Spinal cord (tissue), 9 donors: ENCODE measurements at regions not wholly inside any gene's neighbourhood (a gene's known extent, or its start where the extent isn't known, plus 50 kb on each side); places are given as distances from the start of the nearest gene placed in this dataset.
A peak's percentile ranks its signal among the peaks of the same experiment; 100 is the strongest.

Experiments
- DNase-seq, 6 donors: peaks; one replicate each; pipeline versions ENCODE4 v3.0.0 to v3.0.0-alpha.2; 2013 to 2015; ENCODE audit warnings: low spot score in 6 of 6, low read depth in 4 of 6
- H3K27ac ChIP-seq: one replicate; pipeline ENCODE4 v1.5.1; 2013; ENCODE audit warnings: low read depth, low read length, control low read depth
- H3K27me3 ChIP-seq: one replicate; pipeline ENCODE4 v1.6.1; 2013; ENCODE audit warnings: low read length; ENCODE audit not compliant: control insufficient read depth, insufficient read depth
- H3K36me3 ChIP-seq: one replicate; pipeline ENCODE4 v1.6.1; 2013; ENCODE audit warnings: low read length; ENCODE audit not compliant: control insufficient read depth, insufficient read depth
- H3K4me1 ChIP-seq: one replicate; pipeline ENCODE4 v1.6.1; 2013; ENCODE audit warnings: low read length; ENCODE audit not compliant: control insufficient read depth, insufficient read depth
- H3K4me3 ChIP-seq: one replicate; pipeline ENCODE4 v1.5.1; 2013; ENCODE audit warnings: low read depth, low read length, control low read depth
- H3K9me3 ChIP-seq: one replicate; pipeline ENCODE4 v1.6.1; 2013; ENCODE audit warnings: low read length; ENCODE audit not compliant: control insufficient read depth, insufficient read depth
- WGBS: methylation state at CpG from one replicate; pipeline ENCODE4 v1.1.5; 2013; ENCODE audit warnings: missing lambda C conversion rate; ENCODE audit not compliant: insufficient coverage; 5-methylcytosine and 5-hydroxymethylcytosine counted together
- donor health status: healthy.

DNA sequence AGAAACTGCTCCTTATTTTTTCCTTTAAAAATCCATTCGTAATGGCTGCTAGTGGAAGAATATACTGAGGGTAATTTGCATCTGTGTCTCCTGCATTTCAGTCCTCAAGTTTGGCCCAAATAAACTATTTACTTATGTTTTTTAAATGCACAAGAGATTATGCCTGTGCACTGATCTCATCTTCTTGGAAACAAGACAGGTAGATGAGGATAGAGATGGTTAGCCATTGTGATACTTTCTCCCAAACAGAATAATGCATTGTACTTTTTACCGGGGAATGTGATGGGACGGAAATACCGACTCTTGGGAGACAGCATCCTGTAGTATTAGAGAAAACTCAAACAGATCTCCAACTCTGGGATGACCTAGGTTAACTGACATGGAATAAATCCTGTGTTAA is 72.5 kb upstream of the DAB2 start:
- no peaks in the 10 kb centered on the region for H3K4me1 ChIP-seq
- no peaks in the 10 kb centered on the region for H3K27me3 ChIP-seq
- DNase-seq, result no peak
- H3K9me3 ChIP-seq, result no peaks in the 10 kb centered on the region
- H3K36me3 ChIP-seq, result no peaks in the 10 kb centered on the region
- WGBS, result no CpG with 5 or more reads among the region's 4 CpGs
- no peak overlapping the region for H3K4me3 ChIP-seq
- H3K27ac ChIP-seq, result no peak overlapping the region

DNA sequence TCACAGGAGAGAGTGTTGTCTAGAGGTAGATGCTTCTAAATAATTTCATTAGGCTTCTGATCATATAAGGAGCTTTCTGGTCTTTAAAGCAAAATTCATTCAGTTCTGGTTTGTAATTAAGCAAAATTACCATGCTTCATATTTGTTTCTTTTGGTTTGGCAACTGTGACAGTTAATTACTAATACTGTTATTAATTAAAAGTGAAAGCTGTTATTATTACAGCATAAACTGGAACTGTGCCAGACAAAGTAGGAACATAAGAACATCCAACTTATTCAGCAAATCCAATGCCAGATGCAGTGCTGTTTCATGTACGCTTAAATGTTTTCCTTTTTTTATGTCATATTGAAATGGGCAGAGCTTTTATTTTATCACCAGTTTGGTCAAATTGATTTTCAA is 70.4 kb upstream of the DAB2 start:
- H3K9me3 ChIP-seq, result no peaks in the 10 kb centered on the region
- no peak for DNase-seq
- H3K27me3 ChIP-seq, result no peaks in the 10 kb centered on the region
- H3K4me1 ChIP-seq, result no peaks in the 10 kb centered on the region
- no peak overlapping the region for H3K27ac ChIP-seq
- H3K4me3 ChIP-seq, result no peak overlapping the region
- WGBS, result no CpG with 5 or more reads among the region's 1 CpG
- no peaks in the 10 kb centered on the region for H3K36me3 ChIP-seq

DNA sequence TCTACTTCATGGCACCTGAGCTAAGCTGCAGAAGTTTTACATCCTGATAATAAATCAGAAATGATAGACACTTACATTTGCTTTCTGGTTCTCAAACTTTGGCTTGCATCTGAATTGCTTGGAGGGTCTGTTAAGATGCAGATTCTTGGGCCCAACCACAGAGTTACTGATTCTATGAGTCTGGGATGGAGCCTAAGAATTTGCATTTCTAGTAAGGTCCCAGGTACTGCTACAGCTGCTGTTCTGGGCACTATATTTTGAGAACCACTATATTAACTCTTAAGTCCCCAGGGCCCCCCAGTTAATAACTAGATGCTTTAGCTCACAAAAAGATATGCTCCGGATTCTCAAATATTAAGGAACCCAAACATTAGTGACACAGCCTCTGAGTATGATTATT is 69.8 kb upstream of the DAB2 start:
- no peaks in the 10 kb centered on the region for H3K27me3 ChIP-seq
- no peaks in the 10 kb centered on the region for H3K9me3 ChIP-seq
- H3K27ac ChIP-seq, result peak overlapping the region; percentile 19
- H3K4me3 ChIP-seq, result no peak overlapping the region
- H3K4me1 ChIP-seq, result no peaks in the 10 kb centered on the region
- WGBS, result no CpG with 5 or more reads among the region's 1 CpG
- DNase-seq, result no peak
- H3K36me3 ChIP-seq, result no peaks in the 10 kb centered on the region

DNA sequence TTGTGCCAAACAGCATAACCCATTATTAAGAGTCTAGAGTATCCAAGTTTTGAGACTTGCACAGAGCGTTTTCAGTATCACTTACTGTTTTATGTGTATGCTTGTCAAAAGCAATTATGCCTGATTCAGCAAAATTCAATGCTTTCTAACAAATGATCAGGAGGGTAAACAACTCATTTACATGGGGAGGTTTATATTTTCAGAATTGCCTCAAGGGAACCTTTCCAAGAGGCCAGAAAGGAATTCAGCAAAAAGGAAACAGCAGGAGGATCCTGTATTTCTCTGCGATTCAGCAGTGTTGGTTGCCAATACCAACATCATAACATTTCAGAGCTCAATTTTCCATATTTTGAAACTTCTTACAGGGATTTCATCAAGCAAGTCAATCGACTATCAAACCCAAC is 69.3 kb upstream of the DAB2 start:
- Histone ChIP-seq H3K27me3 (no peaks in the 10 kb centered on the region), H3K27ac (no peak overlapping the region), H3K36me3 (no peaks in the 10 kb centered on the region), H3K4me1 (no peaks in the 10 kb centered on the region), H3K9me3 (peaks cover 2% of the 10 kb centered on the region), H3K4me3 (no peak overlapping the region)
- peak in 1 of 6 donors; percentile 71 for DNase-seq
- WGBS, result 69% methylated on average over 2 of the region's 3 CpGs

DNA sequence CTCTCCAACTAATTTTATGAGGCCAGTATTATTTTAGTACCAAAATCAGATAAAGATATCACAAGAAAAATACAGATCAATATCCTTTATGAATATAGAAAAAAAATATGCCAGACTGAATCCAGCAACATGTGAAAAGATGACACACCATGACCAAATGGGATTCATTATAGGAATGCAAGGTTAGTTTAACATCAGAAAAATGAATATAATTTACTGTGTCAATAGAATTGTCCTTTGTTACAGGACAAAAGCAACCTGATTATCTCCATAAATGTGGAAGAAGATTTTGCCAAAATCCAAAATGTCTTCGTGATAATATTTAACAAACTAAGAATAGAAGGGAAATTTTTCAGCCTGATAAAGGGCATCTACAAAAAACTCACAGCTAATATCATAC is 66.4 kb upstream of the DAB2 start:
- peaks cover 2% of the 10 kb centered on the region for H3K9me3 ChIP-seq
- no peaks in the 10 kb centered on the region for H3K36me3 ChIP-seq
- H3K4me1 ChIP-seq, result no peaks in the 10 kb centered on the region
- no peaks in the 10 kb centered on the region for H3K27me3 ChIP-seq
- WGBS, result no CpG with 5 or more reads among the region's 1 CpG
- no peak overlapping the region for H3K4me3 ChIP-seq
- no peak overlapping the region for H3K27ac ChIP-seq
- DNase-seq, result no peak

DNA sequence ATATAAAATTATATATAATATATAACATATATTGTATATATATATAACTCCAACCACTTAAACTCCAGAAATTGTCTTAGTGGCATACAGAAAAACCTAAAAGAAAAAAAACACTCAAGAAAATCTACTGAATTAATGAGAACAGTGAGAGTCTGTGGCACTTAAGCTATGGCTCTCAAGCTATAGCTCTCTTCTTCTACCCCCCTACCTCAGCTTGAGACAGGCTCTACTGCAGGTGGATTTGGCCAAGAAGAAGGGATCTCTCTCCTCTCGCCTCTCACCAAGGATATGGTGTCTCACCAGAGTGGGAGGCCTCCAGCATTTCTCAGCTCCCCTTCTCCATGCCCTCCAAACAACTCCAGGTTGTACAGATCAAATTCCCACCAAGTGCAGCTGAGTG is 64.5 kb upstream of the DAB2 start:
- no CpG with 5 or more reads among the region's 1 CpG for WGBS
- no peak for DNase-seq
- no peaks in the 10 kb centered on the region for H3K36me3 ChIP-seq

DNA sequence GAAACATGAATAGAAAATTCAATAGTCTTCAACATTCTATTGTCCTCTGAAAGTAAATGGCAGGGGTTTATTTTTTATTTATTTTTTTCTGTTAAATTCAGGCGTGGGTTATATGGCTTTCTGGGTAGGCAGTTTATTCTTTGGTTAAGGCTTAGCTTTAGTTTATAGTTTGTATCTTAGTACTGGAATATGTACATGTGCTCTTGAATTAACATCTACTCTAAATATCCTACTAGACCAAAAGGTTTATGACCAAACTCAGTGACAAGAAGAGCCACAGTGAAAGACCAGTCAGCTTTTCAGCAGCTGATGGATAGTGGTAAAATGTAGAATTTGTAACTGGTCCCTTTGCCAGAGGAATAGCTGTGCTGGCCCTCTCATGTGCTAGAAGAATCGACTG is 62.0 kb upstream of the DAB2 start:
- no peaks in the 10 kb centered on the region for H3K36me3 ChIP-seq
- peaks cover 2% of the 10 kb centered on the region for H3K9me3 ChIP-seq
- WGBS, result 100% methylated on average over 1 of the region's 2 CpGs
- H3K4me1 ChIP-seq, result no peaks in the 10 kb centered on the region
- H3K27ac ChIP-seq, result no peak overlapping the region
- H3K27me3 ChIP-seq, result no peaks in the 10 kb centered on the region
- no peak for DNase-seq
- no peak overlapping the region for H3K4me3 ChIP-seq

More for the DNA sequence above, 64.5 kb upstream of the DAB2 start:
- H3K27ac ChIP-seq, result no peak overlapping the region
- peaks cover 2% of the 10 kb centered on the region for H3K9me3 ChIP-seq
- no peak overlapping the region for H3K4me3 ChIP-seq
- no peaks in the 10 kb centered on the region for H3K27me3 ChIP-seq
- H3K4me1 ChIP-seq, result no peaks in the 10 kb centered on the region

DNA sequence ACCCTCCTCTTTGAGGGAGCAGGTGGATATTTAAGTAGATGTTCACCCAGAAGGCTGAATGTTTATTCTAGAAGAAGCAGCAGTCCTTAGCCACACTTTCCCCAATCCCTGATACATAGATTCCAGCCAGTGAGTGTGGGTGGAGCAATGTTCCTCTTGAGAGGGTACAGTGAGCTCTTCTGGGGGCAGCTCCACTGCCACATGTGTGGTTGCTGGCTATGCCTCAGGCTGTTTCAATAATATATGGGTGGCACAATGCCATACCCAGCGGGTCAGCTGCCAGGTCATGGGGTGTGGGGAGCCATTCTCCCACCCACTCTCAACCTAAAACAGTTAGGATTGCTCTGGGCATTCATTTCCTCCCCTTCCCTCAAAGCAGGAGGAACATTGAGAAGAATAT is 61.6 kb upstream of the DAB2 start:
- no peak for DNase-seq
- WGBS, result no CpG with 5 or more reads among the region's 1 CpG
- Histone ChIP-seq H3K4me3 (no peak overlapping the region), H3K4me1 (no peaks in the 10 kb centered on the region), H3K9me3 (peaks cover 2% of the 10 kb centered on the region), H3K27ac (no peak overlapping the region), H3K36me3 (no peaks in the 10 kb centered on the region), H3K27me3 (no peaks in the 10 kb centered on the region)

DNA sequence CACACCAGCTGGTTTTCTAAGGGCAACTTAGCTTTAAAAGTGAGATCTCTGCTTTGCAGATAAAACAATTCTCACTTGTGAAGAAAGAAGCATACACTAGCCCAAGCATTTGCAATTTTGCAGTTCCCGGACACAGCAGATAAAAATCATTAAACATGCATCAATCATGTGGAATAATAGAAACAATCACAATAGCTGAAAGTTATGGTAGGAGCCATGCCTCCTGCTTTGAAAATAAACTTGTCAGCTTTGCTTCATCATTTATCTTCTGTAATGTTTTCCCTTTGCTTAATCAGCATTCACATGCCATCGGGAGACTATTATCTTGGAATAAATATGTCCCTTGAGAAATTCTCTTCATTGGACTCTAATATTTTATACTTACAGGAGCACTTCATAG is 60.3 kb upstream of the DAB2 start:
- Histone ChIP-seq H3K27ac (no peak overlapping the region), H3K9me3 (peaks cover 2% of the 10 kb centered on the region), H3K36me3 (no peaks in the 10 kb centered on the region), H3K27me3 (no peaks in the 10 kb centered on the region), H3K4me3 (no peak overlapping the region), H3K4me1 (no peaks in the 10 kb centered on the region)
- no CpG with 5 or more reads among the region's 2 CpGs for WGBS
- DNase-seq, result peak in 1 of 6 donors; percentile 67

DNA sequence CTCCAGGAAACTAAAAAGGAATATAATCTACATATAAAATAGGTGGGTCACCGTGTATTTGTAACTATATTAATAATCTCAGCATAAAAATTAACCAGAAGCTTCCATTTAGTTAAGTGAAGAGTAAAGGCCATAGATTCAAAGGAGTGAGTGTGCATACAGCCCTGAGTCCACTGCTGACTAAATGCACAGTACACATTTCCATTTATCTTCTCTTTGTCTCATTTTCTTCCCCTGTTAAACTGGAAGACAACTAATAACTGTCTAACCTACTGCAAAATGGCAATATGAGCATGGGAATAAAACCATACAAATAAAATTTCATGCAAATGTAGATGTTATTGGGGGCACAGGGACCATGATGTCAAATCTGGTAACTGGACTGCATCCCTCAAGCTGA is 59.9 kb upstream of the DAB2 start:
- Histone ChIP-seq H3K27ac (no peak overlapping the region), H3K27me3 (no peaks in the 10 kb centered on the region), H3K4me1 (no peaks in the 10 kb centered on the region), H3K9me3 (peaks cover 2% of the 10 kb centered on the region), H3K4me3 (no peak overlapping the region), H3K36me3 (no peaks in the 10 kb centered on the region)
- no CpG with 5 or more reads among the region's 1 CpG for WGBS
- no peak for DNase-seq
